Neural crest cell (in vitro differentiated cells): ENCODE measurements at regions not wholly inside any gene's neighbourhood (a gene's known extent, or its start where the extent isn't known, plus 50 kb on each side); places are given as distances from the start of the nearest gene placed in this dataset.

ENCODE experiments used
- DNase-seq: peaks from one replicate; pipeline ENCODE4 v3.0.0; 2021; ENCODE audit warnings: low read depth, mixed read lengths, low spot score
- H3K27ac Mint-ChIP-seq: one replicate; pipeline ENCODE4 v1.8.0; 2021; ENCODE audit warnings: mild to moderate bottlenecking, mixed read lengths; ENCODE audit not compliant: unreplicated experiment
- H3K27me3 Mint-ChIP-seq: 2 replicates; pipeline ENCODE4 v1.8.0; 2021; ENCODE audit warnings: low read depth, mild to moderate bottlenecking, mixed read lengths
- H3K36me3 Mint-ChIP-seq: 2 replicates; pipeline ENCODE4 v1.8.0; 2021; ENCODE audit warnings: low read depth, mild to moderate bottlenecking, mixed read lengths
- H3K4me1 Mint-ChIP-seq: 2 replicates; pipeline ENCODE4 v1.8.0; 2021; ENCODE audit warnings: mixed read lengths
- H3K4me3 Mint-ChIP-seq: one replicate; pipeline ENCODE4 v1.8.0; 2021; ENCODE audit warnings: mild to moderate bottlenecking, mixed read lengths
- H3K9me3 Mint-ChIP-seq: 2 replicates; pipeline ENCODE4 v1.8.0; 2021; ENCODE audit warnings: mixed read lengths
- CTCF ChIP-seq: fragments of 200-600 bp; sonication (generic); conservative IDR thresholded peaks from 2 replicates; pipeline ENCODE4 v1.5.0; 2021; ENCODE audit warnings: antibody characterized with exemption, mild to moderate bottlenecking

- no peak for TF ChIP-seq CTCF
- no peak overlapping the region for H3K27ac Mint-ChIP-seq
- H3K9me3 Mint-ChIP-seq = peaks cover 8% of the 10 kb centered on the region
- H3K27me3 Mint-ChIP-seq = no peaks in the 10 kb centered on the region
- H3K4me1 Mint-ChIP-seq = no peaks in the 10 kb centered on the region
- H3K4me3 Mint-ChIP-seq = no peak overlapping the region
- no peak for DNase-seq
- no peaks in the 10 kb centered on the region for H3K36me3 Mint-ChIP-seq
Measured at GRCh38 chr18:34611904-34612303, 98.2 kb upstream of the DTNA start.

GRCh38 chr18:34620258-34620861, 89.7 kb upstream of the DTNA start:
- Mint-ChIP-seq H3K4me3 (no peak overlapping the region), H3K36me3 (no peaks in the 10 kb centered on the region)
- TF ChIP-seq CTCF = no peak

GRCh38 chr18:34623557-34623956, 86.5 kb upstream of the DTNA start:
- Mint-ChIP-seq H3K36me3 (no peaks in the 10 kb centered on the region), H3K4me3 (no peak overlapping the region), H3K27me3 (peaks cover 2% of the 10 kb centered on the region), H3K27ac (no peak overlapping the region), H3K9me3 (peaks cover 7% of the 10 kb centered on the region), H3K4me1 (no peaks in the 10 kb centered on the region)
- DNase-seq = no peak
- no peak for TF ChIP-seq CTCF

More at GRCh38 chr18:34620258-34620861, 89.7 kb upstream of the DTNA start:
- H3K9me3 Mint-ChIP-seq = peaks cover 15% of the 10 kb centered on the region
- no peaks in the 10 kb centered on the region for H3K4me1 Mint-ChIP-seq
- no peak for DNase-seq
- H3K27ac Mint-ChIP-seq = no peak overlapping the region
- H3K27me3 Mint-ChIP-seq = peaks cover 2% of the 10 kb centered on the region

GRCh38 chr18:34624551-34624950, 85.5 kb upstream of the DTNA start:
- no peaks in the 10 kb centered on the region for H3K36me3 Mint-ChIP-seq
- TF ChIP-seq CTCF = no peak
- H3K9me3 Mint-ChIP-seq = peaks cover 7% of the 10 kb centered on the region
- no peak overlapping the region for H3K27ac Mint-ChIP-seq
- H3K4me1 Mint-ChIP-seq = no peaks in the 10 kb centered on the region
- no peak for DNase-seq
- peaks cover 2% of the 10 kb centered on the region for H3K27me3 Mint-ChIP-seq
- no peak overlapping the region for H3K4me3 Mint-ChIP-seq

- DNase-seq = no peak
- Mint-ChIP-seq H3K27me3 (no peaks in the 10 kb centered on the region), H3K27ac (no peak overlapping the region), H3K4me3 (no peak overlapping the region), H3K36me3 (no peaks in the 10 kb centered on the region), H3K4me1 (no peaks in the 10 kb centered on the region), H3K9me3 (no peaks in the 10 kb centered on the region)
- TF ChIP-seq CTCF = no peak
Measured at GRCh38 chr18:34626404-34627136, 83.5 kb upstream of the DTNA start.
